ENCODE measurements at regions not wholly inside any gene's neighbourhood (a gene's known extent, or its start where the extent isn't known, plus 50 kb on each side); places are given as distances from the start of the nearest gene placed in this dataset.

GRCh38 chr1:73333847-73334503, 864.0 kb downstream of the LRRIQ3 start:
- no peak overlapping the region for H3K4me3 ChIP-seq
- TF ChIP-seq, protein P1, sequence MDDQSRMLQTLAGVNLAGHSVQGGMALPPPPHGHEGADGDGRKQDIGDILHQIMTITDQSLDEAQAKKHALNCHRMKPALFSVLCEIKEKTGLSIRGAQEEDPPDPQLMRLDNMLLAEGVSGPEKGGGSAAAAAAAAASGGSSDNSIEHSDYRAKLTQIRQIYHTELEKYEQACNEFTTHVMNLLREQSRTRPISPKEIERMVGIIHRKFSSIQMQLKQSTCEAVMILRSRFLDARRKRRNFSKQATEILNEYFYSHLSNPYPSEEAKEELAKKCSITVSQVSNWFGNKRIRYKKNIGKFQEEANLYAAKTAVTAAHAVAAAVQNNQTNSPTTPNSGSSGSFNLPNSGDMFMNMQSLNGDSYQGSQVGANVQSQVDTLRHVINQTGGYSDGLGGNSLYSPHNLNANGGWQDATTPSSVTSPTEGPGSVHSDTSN (IDR thresholded peaks at IDR 0.05), result no peak
- TF ChIP-seq KDM5A (IDR thresholded peaks at IDR 0.05) (no peak), CBX8 (IDR thresholded peaks at IDR 0.05) (no peak), MYC (IDR thresholded peaks at IDR 0.05; ENCODE audit: borderline replicate concordance, low read length) (no peak)
- TF ChIP-seq, protein P2, sequence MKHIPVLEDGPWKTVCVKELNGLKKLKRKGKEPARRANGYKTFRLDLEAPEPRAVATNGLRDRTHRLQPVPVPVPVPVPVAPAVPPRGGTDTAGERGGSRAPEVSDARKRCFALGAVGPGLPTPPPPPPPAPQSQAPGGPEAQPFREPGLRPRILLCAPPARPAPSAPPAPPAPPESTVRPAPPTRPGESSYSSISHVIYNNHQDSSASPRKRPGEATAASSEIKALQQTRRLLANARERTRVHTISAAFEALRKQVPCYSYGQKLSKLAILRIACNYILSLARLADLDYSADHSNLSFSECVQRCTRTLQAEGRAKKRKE (CRISPR knock-in tag; IDR thresholded peaks at IDR 0.05; ENCODE audit: low read depth), result no peak
- ATAC-seq (no peak), FAIRE-seq (no peak), DNase-seq (ENCODE audit: low read depth in 1 of 2, low spot score in 1 of 2) (no peak)
- ChIA-PET POLR2A (no interaction called here), CTCF (no interaction called here)
- no peak overlapping the region for H3K4me2 ChIP-seq
- H3K27ac ChIP-seq, result no peak overlapping the region
- H3K4me1 ChIP-seq, result no peaks in the 10 kb centered on the region
- WGBS (ENCODE audit: missing lambda C conversion rate), result 6% methylated on average over 1 of the region's 1 CpG
- H3K9me3 ChIP-seq, result no peaks in the 10 kb centered on the region

- ChIA-PET CTCF (no interaction called here), POLR2A (no interaction called here)
- ATAC-seq (no peak), DNase-seq (ENCODE audit: low read depth in 1 of 2, low spot score in 1 of 2) (no peak), FAIRE-seq (no peak)
- H3K4me1 ChIP-seq, result no peaks in the 10 kb centered on the region
- TF ChIP-seq RAD21 (conservative IDR thresholded peaks at IDR 0.05 in 1 of 2, IDR thresholded peaks at IDR 0.05 in 1 of 2) (no peak), KDM5A (IDR thresholded peaks at IDR 0.05) (no peak), CBX2 (IDR thresholded peaks at IDR 0.05; ENCODE audit: borderline replicate concordance, low read depth) (no peak), FOSL2 (IDR thresholded peaks at IDR 0.05) (no peak), FOSL2 (CRISPR knock-in tag; IDR thresholded peaks at IDR 0.05) (no peak), RCOR1 (IDR thresholded peaks at IDR 0.05; ENCODE audit: low read depth, low read length) (no peak), TFCP2L1 (CRISPR knock-in tag; IDR thresholded peaks at IDR 0.05) (no peak), MYC (IDR thresholded peaks at IDR 0.05; ENCODE audit: borderline replicate concordance, low read length) (no peak), HEYL (CRISPR knock-in tag; IDR thresholded peaks at IDR 0.05) (no peak), JUN (IDR thresholded peaks at IDR 0.05) (no peak), HDAC2 (IDR thresholded peaks at IDR 0.05) (no peak)
- TF ChIP-seq, protein P3, sequence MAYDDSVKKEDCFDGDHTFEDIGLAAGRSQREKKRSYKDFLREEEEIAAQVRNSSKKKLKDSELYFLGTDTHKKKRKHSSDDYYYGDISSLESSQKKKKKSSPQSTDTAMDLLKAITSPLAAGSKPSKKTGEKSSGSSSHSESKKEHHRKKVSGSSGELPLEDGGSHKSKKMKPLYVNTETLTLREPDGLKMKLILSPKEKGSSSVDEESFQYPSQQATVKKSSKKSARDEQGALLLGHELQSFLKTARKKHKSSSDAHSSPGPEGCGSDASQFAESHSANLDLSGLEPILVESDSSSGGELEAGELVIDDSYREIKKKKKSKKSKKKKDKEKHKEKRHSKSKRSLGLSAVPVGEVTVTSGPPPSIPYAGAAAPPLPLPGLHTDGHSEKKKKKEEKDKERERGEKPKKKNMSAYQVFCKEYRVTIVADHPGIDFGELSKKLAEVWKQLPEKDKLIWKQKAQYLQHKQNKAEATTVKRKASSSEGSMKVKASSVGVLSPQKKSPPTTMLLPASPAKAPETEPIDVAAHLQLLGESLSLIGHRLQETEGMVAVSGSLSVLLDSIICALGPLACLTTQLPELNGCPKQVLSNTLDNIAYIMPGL (CRISPR knock-in tag; IDR thresholded peaks at IDR 0.05; ENCODE audit: borderline replicate concordance), result no peak
- TF ChIP-seq, protein P4, sequence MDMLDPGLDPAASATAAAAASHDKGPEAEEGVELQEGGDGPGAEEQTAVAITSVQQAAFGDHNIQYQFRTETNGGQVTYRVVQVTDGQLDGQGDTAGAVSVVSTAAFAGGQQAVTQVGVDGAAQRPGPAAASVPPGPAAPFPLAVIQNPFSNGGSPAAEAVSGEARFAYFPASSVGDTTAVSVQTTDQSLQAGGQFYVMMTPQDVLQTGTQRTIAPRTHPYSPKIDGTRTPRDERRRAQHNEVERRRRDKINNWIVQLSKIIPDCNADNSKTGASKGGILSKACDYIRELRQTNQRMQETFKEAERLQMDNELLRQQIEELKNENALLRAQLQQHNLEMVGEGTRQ (IDR thresholded peaks at IDR 0.05), result no peak
- H3K27ac ChIP-seq, result no peak overlapping the region
- H3K9me3 ChIP-seq, result no peaks in the 10 kb centered on the region
- no peak overlapping the region for H3K4me3 ChIP-seq
- WGBS (ENCODE audit: missing lambda C conversion rate), result 8% methylated on average over 1 of the region's 1 CpG
- no peak overlapping the region for H3K4me2 ChIP-seq
Measured at GRCh38 chr1:73331726-73332125, 866.2 kb downstream of the LRRIQ3 start.

DNA sequence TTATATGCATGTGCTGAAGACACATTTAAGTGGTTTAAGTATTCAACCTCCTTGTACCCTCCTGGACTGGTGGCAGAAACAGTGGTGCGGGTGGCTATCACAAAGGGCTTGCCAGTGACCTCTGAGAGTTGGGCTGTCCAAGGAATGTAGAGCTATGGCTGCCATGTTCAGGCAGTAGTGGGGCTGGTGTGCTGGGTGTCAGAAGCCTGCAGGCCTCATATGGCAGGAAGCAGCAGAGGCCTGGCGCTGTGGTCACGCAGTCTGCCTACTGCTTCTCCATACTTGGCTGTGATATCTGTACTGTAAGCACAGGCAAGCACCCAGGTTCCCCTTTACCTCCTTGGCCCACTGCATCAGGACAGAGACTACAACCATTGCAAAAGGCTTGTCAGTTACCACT, 870.0 kb downstream of the LRRIQ3 start:
- DNase-seq (ENCODE audit: low read depth in 1 of 2, low spot score in 1 of 2) (no peak), ATAC-seq (no peak), FAIRE-seq (no peak)
- Histone ChIP-seq H3K4me3 (no peak overlapping the region), H3K9me3 (no peaks in the 10 kb centered on the region), H3K27ac (no peak overlapping the region), H3K4me2 (no peak overlapping the region), H3K4me1 (no peaks in the 10 kb centered on the region)
- ChIA-PET CTCF (no interaction called here), POLR2A (no interaction called here)
- TF ChIP-seq CBX2 (IDR thresholded peaks at IDR 0.05; ENCODE audit: borderline replicate concordance, low read depth) (no peak), TP53 (CRISPR knock-in tag; IDR thresholded peaks at IDR 0.05) (no peak)
- WGBS (ENCODE audit: missing lambda C conversion rate), result 0% methylated on average over 1 of the region's 3 CpGs
